CD14-positive monocyte (primary cell): ENCODE measurements at regions not wholly inside any gene's neighbourhood (a gene's known extent, or its start where the extent isn't known, plus 50 kb on each side); places are given as distances from the start of the nearest gene placed in this dataset.

Source experiments
- DNase-seq, 3 donors: peaks; one replicate each; pipeline ENCODE4 v3.0.0-alpha.2; 2011 to 2022
- H2AFZ ChIP-seq: 2 replicates; pipeline ENCODE4 v1.6.0; 2012; ENCODE audit warnings: mild to moderate bottlenecking, low read depth, low read length, inconsistent platforms; ENCODE audit not compliant: insufficient read depth, poor library complexity, severe bottlenecking
- H3K27ac ChIP-seq, 2 donors: 1 replicate in 1 of 2; 2 replicates in 1 of 2; pipeline ENCODE4 v1.5.1; 2012 to 2013; ENCODE audit warnings: low read length in 2 of 2, control low read depth in 1 of 2, inconsistent platforms in 1 of 2, low read depth in 1 of 2, mild to moderate bottlenecking in 1 of 2
- H3K27me3 ChIP-seq, 2 donors: one replicate each; pipeline versions ENCODE4 v1.6.0 to v1.6.1; 2011 to 2013; ENCODE audit warnings: low read length in 2 of 2; ENCODE audit not compliant: control insufficient read depth in 2 of 2, insufficient read depth in 2 of 2
- H3K36me3 ChIP-seq, 2 donors: replicated peaks in 1 of 2; 1 replicate in 1 of 2; 2 replicates in 1 of 2; pipeline versions ENCODE4 v1.5.1 to v1.6.1; 2012 to 2013; ENCODE audit warnings: low read length in 2 of 2, control low read depth in 1 of 2, inconsistent platforms in 1 of 2, mild to moderate bottlenecking in 1 of 2; ENCODE audit not compliant: insufficient read depth in 2 of 2, control insufficient read depth in 1 of 2
- H3K4me1 ChIP-seq, 2 donors: 1 replicate in 1 of 2; 2 replicates in 1 of 2; pipeline versions ENCODE4 v1.5.1 to v1.6.1; 2012 to 2013; ENCODE audit warnings: low read length in 2 of 2, control low read depth in 1 of 2, inconsistent platforms in 1 of 2, mild to moderate bottlenecking in 1 of 2, moderate library complexity in 1 of 2; ENCODE audit not compliant: insufficient read depth in 2 of 2, control insufficient read depth in 1 of 2
- H3K4me2 ChIP-seq: replicated peaks from 2 replicates; pipeline ENCODE3; 2012; ENCODE audit warnings: low read length, moderate library complexity, mild to moderate bottlenecking; ENCODE audit not compliant: poor library complexity, severe bottlenecking; ENCODE audit errors: extremely low read depth
- H3K4me3 ChIP-seq, 3 experiments: fragments of 200-600 bp in 1 of 3; sonication (generic) in 1 of 3; replicated peaks in 1 of 3; 1 replicate in 2 of 3; 2 replicates in 1 of 3; pipeline ENCODE4 v1.5.1; 2011 to 2013; ENCODE audit warnings: low read length in 3 of 3, mild to moderate bottlenecking in 3 of 3, control low read depth in 2 of 3, low read depth in 2 of 3, inconsistent platforms in 1 of 3, moderate library complexity in 1 of 3
- H3K79me2 ChIP-seq: 2 replicates; pipeline ENCODE4 v1.6.0; 2012; ENCODE audit warnings: mild to moderate bottlenecking, control low read depth, inconsistent platforms, low read length, moderate library complexity; ENCODE audit not compliant: insufficient read depth
- H3K9ac ChIP-seq: 2 replicates; pipeline ENCODE4 v1.6.0; 2017; ENCODE audit warnings: low read length, mild to moderate bottlenecking; ENCODE audit not compliant: insufficient read depth, poor library complexity, severe bottlenecking
- H3K9me3 ChIP-seq, 2 donors: replicated peaks in 1 of 2; 1 replicate in 1 of 2; 2 replicates in 1 of 2; pipeline versions ENCODE4 v1.5.1 to v1.6.1; 2012 to 2013; ENCODE audit warnings: low read length in 2 of 2, control low read depth in 1 of 2; ENCODE audit not compliant: control insufficient read depth in 1 of 2, insufficient read depth in 1 of 2
- H4K20me1 ChIP-seq: 2 replicates; pipeline ENCODE4 v1.6.0; 2012; ENCODE audit warnings: mild to moderate bottlenecking, low read length, control low read depth, moderate library complexity; ENCODE audit not compliant: insufficient read depth
- H3K27ac Mint-ChIP-seq, 7 donors: one replicate each; pipeline ENCODE4 v1.8.0; 2020; ENCODE audit warnings: mild to moderate bottlenecking in 7 of 7, mixed read lengths in 7 of 7, moderate library complexity in 6 of 7, inconsistent platforms in 2 of 7
- H3K27me3 Mint-ChIP-seq, 3 donors: one replicate each; pipeline ENCODE4 v1.8.0; 2021 to 2022; ENCODE audit warnings: low read depth in 3 of 3, mild to moderate bottlenecking in 3 of 3, mixed read lengths in 3 of 3, moderate library complexity in 3 of 3, inconsistent platforms in 1 of 3
- H3K36me3 Mint-ChIP-seq, 2 donors: one replicate each; pipeline ENCODE4 v1.8.0; 2020; ENCODE audit warnings: mixed read lengths in 2 of 2, inconsistent platforms in 1 of 2, mild to moderate bottlenecking in 1 of 2
- H3K4me1 Mint-ChIP-seq: one replicate; pipeline ENCODE4 v1.8.0; 2020; ENCODE audit warnings: mild to moderate bottlenecking, mixed read lengths
- H3K4me3 Mint-ChIP-seq, 2 donors: one replicate each; pipeline ENCODE4 v1.8.0; 2020; ENCODE audit warnings: mild to moderate bottlenecking in 2 of 2, mixed read lengths in 2 of 2, moderate library complexity in 1 of 2
- H3K9me3 Mint-ChIP-seq, 7 donors: one replicate each; pipeline ENCODE4 v1.8.0; 2020 to 2022; ENCODE audit warnings: mixed read lengths in 7 of 7, mild to moderate bottlenecking in 6 of 7, moderate library complexity in 6 of 7, inconsistent platforms in 2 of 7
- WGBS: methylation state at CpG from one replicate; pipeline ENCODE4 v1.1.5; 2013; ENCODE audit warnings: missing lambda C conversion rate; ENCODE audit not compliant: insufficient coverage; 5-methylcytosine and 5-hydroxymethylcytosine counted together
- intact Hi-C, 2 donors: fragments of 100-400 bp; cut with micrococcal nuclease; formaldehyde crosslinking; loops; one replicate each; pipeline versions ENCODE4 v1.15.0 to v1.15.1; 2023
- TF ChIP-seq, protein P1 (sequence below): fragments of 200-600 bp; IDR thresholded peaks from one replicate; pipeline ENCODE4 v1.8.0; 2022; ENCODE audit warnings: antibody characterized with exemption, mild to moderate bottlenecking

DNA sequence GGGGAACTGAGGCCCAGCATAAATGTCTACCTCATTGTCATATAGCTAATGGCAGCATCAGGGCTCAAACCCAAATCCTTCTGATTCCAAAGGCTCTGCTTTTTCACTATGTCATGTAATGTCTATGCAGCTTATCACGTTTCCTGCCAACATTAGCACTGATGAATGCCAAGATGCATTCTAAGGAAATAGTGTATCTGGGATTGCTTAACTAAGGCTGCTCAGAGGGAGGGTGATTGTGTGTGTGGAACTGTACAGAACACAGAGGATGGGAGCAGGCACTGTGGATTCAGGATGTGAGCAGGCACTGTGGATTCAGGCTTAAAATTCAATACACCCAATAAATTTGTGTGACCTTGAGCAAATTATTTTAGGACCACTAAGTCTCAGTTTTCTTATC lies 456.4 kb upstream of the DEPDC1 start:
- no peaks in the 10 kb centered on the region for H3K4me1 Mint-ChIP-seq
- TF ChIP-seq, protein P1, sequence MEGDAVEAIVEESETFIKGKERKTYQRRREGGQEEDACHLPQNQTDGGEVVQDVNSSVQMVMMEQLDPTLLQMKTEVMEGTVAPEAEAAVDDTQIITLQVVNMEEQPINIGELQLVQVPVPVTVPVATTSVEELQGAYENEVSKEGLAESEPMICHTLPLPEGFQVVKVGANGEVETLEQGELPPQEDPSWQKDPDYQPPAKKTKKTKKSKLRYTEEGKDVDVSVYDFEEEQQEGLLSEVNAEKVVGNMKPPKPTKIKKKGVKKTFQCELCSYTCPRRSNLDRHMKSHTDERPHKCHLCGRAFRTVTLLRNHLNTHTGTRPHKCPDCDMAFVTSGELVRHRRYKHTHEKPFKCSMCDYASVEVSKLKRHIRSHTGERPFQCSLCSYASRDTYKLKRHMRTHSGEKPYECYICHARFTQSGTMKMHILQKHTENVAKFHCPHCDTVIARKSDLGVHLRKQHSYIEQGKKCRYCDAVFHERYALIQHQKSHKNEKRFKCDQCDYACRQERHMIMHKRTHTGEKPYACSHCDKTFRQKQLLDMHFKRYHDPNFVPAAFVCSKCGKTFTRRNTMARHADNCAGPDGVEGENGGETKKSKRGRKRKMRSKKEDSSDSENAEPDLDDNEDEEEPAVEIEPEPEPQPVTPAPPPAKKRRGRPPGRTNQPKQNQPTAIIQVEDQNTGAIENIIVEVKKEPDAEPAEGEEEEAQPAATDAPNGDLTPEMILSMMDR = no peak
- Histone ChIP-seq H3K9ac (no peak overlapping the region), H3K79me2 (no peaks in the 10 kb centered on the region), H3K4me1 (no peaks in the 10 kb centered on the region), H3K27me3 (no peaks in the 10 kb centered on the region), H3K9me3 (peaks cover 0 to 4% of the 10 kb centered on the region in 2 donors), H2AFZ (no peak overlapping the region), H3K36me3 (no peaks in the 10 kb centered on the region), H3K27ac (no peak overlapping the region), H4K20me1 (no peaks in the 10 kb centered on the region), H3K4me2 (no peak overlapping the region), H3K4me3 (no peak overlapping the region)
- H3K4me3 Mint-ChIP-seq = no peak overlapping the region
- peaks cover 0 to 2% (median 0%) of the 10 kb centered on the region in 3 donors for H3K27me3 Mint-ChIP-seq
- intact Hi-C loops = no loop called here
- H3K27ac Mint-ChIP-seq = no peak overlapping the region
- H3K36me3 Mint-ChIP-seq = no peaks in the 10 kb centered on the region
- DNase-seq = no peak
- peaks cover 0 to 6% (median 1%) of the 10 kb centered on the region in 7 donors for H3K9me3 Mint-ChIP-seq
- no CpG with 5 or more reads among the region's 1 CpG for WGBS

DNA sequence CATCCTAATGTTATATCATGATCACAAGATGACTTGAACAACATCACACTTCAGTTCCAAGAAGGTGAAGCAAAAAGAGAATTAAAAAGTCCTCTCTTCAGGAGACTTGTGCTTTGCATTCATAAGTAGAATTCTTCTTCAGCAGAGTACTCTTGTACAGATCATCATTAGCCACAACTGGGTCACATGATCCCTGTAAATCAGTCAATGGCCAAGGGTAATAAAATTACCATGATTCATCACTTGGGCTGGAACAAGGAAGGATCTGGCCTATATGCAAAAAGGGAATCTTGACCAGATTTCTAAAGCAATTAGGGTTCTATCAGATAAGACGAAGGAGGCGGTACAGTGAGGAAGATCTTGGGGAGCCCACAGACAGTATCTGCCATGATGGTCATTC lies 458.0 kb upstream of the DEPDC1 start:
- Histone ChIP-seq H3K79me2 (no peaks in the 10 kb centered on the region), H3K4me1 (no peaks in the 10 kb centered on the region), H3K27me3 (no peaks in the 10 kb centered on the region), H3K9me3 (peaks cover 0 to 4% of the 10 kb centered on the region in 2 donors), H3K36me3 (no peaks in the 10 kb centered on the region), H3K9ac (no peak overlapping the region), H4K20me1 (no peaks in the 10 kb centered on the region), H3K4me3 (no peak overlapping the region), H2AFZ (no peak overlapping the region), H3K27ac (no peak overlapping the region), H3K4me2 (no peak overlapping the region)
- DNase-seq = no peak
- no peaks in the 10 kb centered on the region for H3K4me1 Mint-ChIP-seq
- no peak overlapping the region for H3K27ac Mint-ChIP-seq
- intact Hi-C loops = no loop called here
- peaks cover 0 to 2% (median 0%) of the 10 kb centered on the region in 3 donors for H3K27me3 Mint-ChIP-seq
- no peaks in the 10 kb centered on the region for H3K36me3 Mint-ChIP-seq
- no CpG with 5 or more reads among the region's 2 CpGs for WGBS
- H3K4me3 Mint-ChIP-seq = no peak overlapping the region
- TF ChIP-seq, protein P1 = no peak
- peaks cover 0 to 3% (median 1%) of the 10 kb centered on the region in 7 donors for H3K9me3 Mint-ChIP-seq
